K562 (cell line): ENCODE measurements at regions not wholly inside any gene's neighbourhood (a gene's known extent, or its start where the extent isn't known, plus 50 kb on each side); places are given as distances from the start of the nearest gene placed in this dataset.

Source experiments
- ATAC-seq: fragments of 200-7000 bp; cut with Tn5 transposase; 3 replicates; pipeline ENCODE4 v1.9.1; 2020; ENCODE audit warnings: moderate library complexity
- BruUV-seq: library from RNA; stranded (reverse); fragments of 400-500 nt; replicated peaks from 2 replicates; lab custom pipeline; 2021; lab: Mats Ljungman, UMichigan
- CTCF ChIA-PET: fragments of 300-600 bp; formaldehyde crosslinking; extraction: SDS; loops from one replicate; lab custom pipeline; 2021; ENCODE audit warnings: low intra/inter-chr PET ratio; lab: Yijun Ruan, JAX
- POLR2A ChIA-PET: fragments of 300-600, 350-650 bp; sonication (Branson Sonifier 250); formaldehyde crosslinking; extraction: SDS; loops from one replicate; lab custom pipeline; 2021; ENCODE audit warnings: antibody characterized with exemption, inconsistent platforms; lab: Yijun Ruan, JAX
- DNase-seq, 4 experiments: peaks; one replicate each; pipeline versions ENCODE4 v3.0.0 to v3.0.0-alpha.2; 2011 to 2018; ENCODE audit warnings: low spot score in 3 of 4, mixed read lengths in 3 of 4; ENCODE audit errors: extremely low read depth in 1 of 4
- FAIRE-seq: peaks from 2 replicates; lab custom pipeline; 2011; peaks lifted over from hg19 to GRCh38; lab: Jason Lieb, UNC
- H2AFZ ChIP-seq: 2 replicates; pipeline ENCODE4 v1.6.0; 2011; ENCODE audit warnings: low read depth, low read length, control low read depth, inconsistent platforms
- H3K27ac ChIP-seq: fragments of 200-600 bp; 3 replicates; pipeline ENCODE4 v1.8.0; 2011; ENCODE audit warnings: low read depth, mild to moderate bottlenecking, control low read depth, inconsistent platforms, low read length, moderate library complexity, mixed read lengths; ENCODE audit errors: extremely low read depth
- H3K27me3 ChIP-seq, 2 experiments: fragments of 300-600 bp in 1 of 2; 2 replicates in 1 of 2; 3 replicates in 1 of 2; pipeline versions ENCODE4 v1.6.0 to v1.8.0; 2011; ENCODE audit warnings: inconsistent platforms in 2 of 2, low read length in 2 of 2, mild to moderate bottlenecking in 1 of 2, mixed read lengths in 1 of 2, moderate library complexity in 1 of 2; ENCODE audit not compliant: control insufficient read depth in 2 of 2, insufficient read depth in 2 of 2
- H3K36me3 ChIP-seq: fragments of 300-600 bp; 3 replicates; pipeline ENCODE4 v1.8.0; 2011; ENCODE audit warnings: mild to moderate bottlenecking, low read length, inconsistent platforms; ENCODE audit not compliant: control insufficient read depth, insufficient read depth
- H3K4me1 ChIP-seq, 2 experiments: fragments of 200-600 bp in 1 of 2; replicated peaks in 1 of 2; 2 replicates in 1 of 2; 3 replicates in 1 of 2; pipeline versions ENCODE4 v1.5.1 to v1.8.0; 2011; ENCODE audit warnings: inconsistent platforms in 2 of 2, low read length in 2 of 2, mild to moderate bottlenecking in 1 of 2, mixed read lengths in 1 of 2, moderate library complexity in 1 of 2; ENCODE audit not compliant: control insufficient read depth in 2 of 2, insufficient read depth in 2 of 2
- H3K4me2 ChIP-seq: 2 replicates; pipeline ENCODE4 v1.6.1; 2011; ENCODE audit warnings: low read length, control low read depth, inconsistent platforms, mixed read lengths; ENCODE audit not compliant: insufficient read depth
- H3K4me3 ChIP-seq: fragments of 200-600 bp; sonication (generic), shearing (Covaris generic); 2 replicates; pipeline ENCODE4 v1.5.1; 2016; ENCODE audit warnings: control low read depth, inconsistent platforms
- H3K79me2 ChIP-seq: fragments of 200-600 bp; 3 replicates; pipeline ENCODE4 v1.8.0; 2011; ENCODE audit warnings: low read length, inconsistent platforms; ENCODE audit not compliant: control insufficient read depth, insufficient read depth
- H3K9ac ChIP-seq, 2 experiments: 2 replicates each; pipeline versions ENCODE4 v1.6.0 to v1.6.1; 2011; ENCODE audit warnings: low read depth in 2 of 2, low read length in 2 of 2, control low read depth in 1 of 2, inconsistent platforms in 1 of 2, mild to moderate bottlenecking in 1 of 2, mixed read lengths in 1 of 2; ENCODE audit not compliant: insufficient read depth in 1 of 2
- H3K9me1 ChIP-seq: one replicate; pipeline ENCODE4 v1.6.0; 2011; ENCODE audit warnings: inconsistent platforms, mild to moderate bottlenecking, low read length, moderate library complexity; ENCODE audit not compliant: control insufficient read depth, insufficient read depth
- H3K9me3 ChIP-seq: replicated peaks from 2 replicates; pipeline ENCODE4 v1.5.1; 2011; ENCODE audit warnings: low read depth, low read length, inconsistent platforms; ENCODE audit not compliant: control insufficient read depth, insufficient read depth
- H4K20me1 ChIP-seq: replicated peaks from 2 replicates; pipeline ENCODE4 v1.6.1; 2011; ENCODE audit warnings: low read length, inconsistent platforms, mixed read lengths; ENCODE audit not compliant: control insufficient read depth, insufficient read depth
- HNRNPL ChIP-seq: fragments of 200-400 bp; formaldehyde crosslinking; IDR thresholded peaks from 2 replicates; pipeline ENCODE4 v1.6.1; 2017; ENCODE audit warnings: low read depth, mild to moderate bottlenecking, low read length
- HNRNPLL ChIP-seq: fragments of 200-400 bp; formaldehyde crosslinking; IDR thresholded peaks from 2 replicates; pipeline ENCODE4 v1.6.1; 2017; ENCODE audit warnings: low read length, low read depth, mild to moderate bottlenecking; ENCODE audit not compliant: poor library complexity, severe bottlenecking
- MEIS2 ChIP-seq: fragments of 450-650 bp; IDR thresholded peaks from 2 replicates; pipeline ENCODE4 v1.6.1; 2014; ENCODE audit warnings: mild to moderate bottlenecking; ENCODE audit not compliant: partially characterized antibody
- MYC ChIP-seq, 2 experiments: fragments of 250-450 bp in 1 of 2; sonication (Bioruptor Pico) in 1 of 2; IDR thresholded peaks; 2 replicates each; pipeline versions ENCODE4 v1.5.1 to v1.6.1; 2012 to 2021; ENCODE audit warnings: low read depth in 2 of 2, borderline replicate concordance in 1 of 2, improper control_type of control experiment in 1 of 2, low read length in 1 of 2, mild to moderate bottlenecking in 1 of 2, moderate library complexity in 1 of 2
- POLR2AphosphoS2 ChIP-seq: IDR thresholded peaks from 2 replicates; pipeline ENCODE4 v1.6.1; 2012; ENCODE audit warnings: low read length, improper control_type of control experiment
- POLR2B ChIP-seq: fragments of 450-650 bp; IDR thresholded peaks from 2 replicates; pipeline ENCODE4 v1.6.1; 2018; ENCODE audit warnings: low read depth; ENCODE audit not compliant: partially characterized antibody
- RFX7 ChIP-seq: fragments of 250-450 bp; sonication (Bioruptor Pico); IDR thresholded peaks from 2 replicates; pipeline ENCODE4 v1.5.1; 2021; ENCODE audit warnings: mild to moderate bottlenecking
- RUNX1 ChIP-seq: sonication (generic); IDR thresholded peaks from 2 replicates; pipeline ENCODE4 v1.6.1; 2016; ENCODE audit warnings: antibody characterized with exemption, low read depth
- SMARCA4 ChIP-seq: fragments of 450-650 bp; IDR thresholded peaks from 2 replicates; pipeline ENCODE4 v1.6.1; 2016
- SNIP1 ChIP-seq: fragments of 450-650 bp; IDR thresholded peaks from 2 replicates; pipeline ENCODE4 v1.7.1; 2017; ENCODE audit warnings: low read depth, mild to moderate bottlenecking
- SRSF7 ChIP-seq: fragments of 200-400 bp; formaldehyde crosslinking; optimal IDR thresholded peaks from 2 replicates; pipeline ENCODE3; 2017; ENCODE audit warnings: mild to moderate bottlenecking, low read depth, low read length
- ZNF444 ChIP-seq: fragments of 250-450 bp; sonication (Bioruptor Pico); IDR thresholded peaks from 2 replicates; pipeline ENCODE4 v1.4.0; 2020; ENCODE audit warnings: mild to moderate bottlenecking, moderate library complexity
- WGBS: fragments of 100-300 bp; shearing (Covaris generic); methylation state at CpG from one replicate; pipeline ENCODE4 v1.1.6; 2016; ENCODE audit warnings: low coverage, mixed read lengths; ENCODE audit not compliant: insufficient coverage; ENCODE audit errors: missing lambda C conversion rate; 5-methylcytosine and 5-hydroxymethylcytosine counted together
- in situ Hi-C: fragments of 300-500 bp; cut with MboI; formaldehyde crosslinking; loops from 4 replicates; pipeline ENCODE4 v1.15.0; 2018; ENCODE audit warnings: inconsistent platforms, mixed read lengths
- intact Hi-C: fragments of 100-400 bp; cut with micrococcal nuclease; formaldehyde crosslinking; loops from 2 replicates; pipeline ENCODE4 v1.14.2; 2022
- TF ChIP-seq, protein P1 (sequence below): fragments of 450-650 bp; IDR thresholded peaks from 2 replicates; pipeline ENCODE4 v1.6.1; 2016; ENCODE audit warnings: antibody characterized with exemption

DNA sequence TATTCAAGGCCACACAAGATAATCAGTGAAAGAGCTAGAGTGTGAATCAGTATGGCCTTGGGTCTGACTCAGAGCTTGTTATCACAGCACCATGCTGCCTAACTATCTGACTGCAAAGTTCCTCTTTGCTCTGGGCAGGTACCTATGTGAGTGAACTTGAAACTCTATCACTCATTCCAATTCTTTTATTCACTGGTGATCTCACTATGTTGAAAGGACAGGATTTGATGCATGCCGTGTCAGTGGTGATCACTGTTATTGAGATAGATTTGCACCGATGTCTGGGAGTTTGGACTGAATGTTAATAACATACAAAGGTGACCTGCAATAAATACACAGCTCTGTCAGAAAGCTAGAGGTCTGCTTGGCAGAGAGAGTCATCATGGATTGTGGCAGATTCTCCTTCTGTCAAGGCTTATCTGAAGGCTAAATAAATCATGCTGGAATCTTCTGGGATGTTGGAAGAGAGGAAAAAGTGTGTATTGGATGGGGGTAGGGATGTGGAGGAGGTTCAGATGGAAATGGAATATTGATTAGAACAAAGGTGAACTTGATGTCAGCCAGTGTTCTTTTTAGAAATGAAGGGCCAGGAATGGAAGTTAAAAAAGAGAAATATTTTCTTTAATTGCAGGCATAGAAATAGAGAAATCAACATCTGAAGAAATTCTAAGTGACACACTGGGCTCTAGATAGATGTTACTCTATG, 91.8 kb upstream of the TNC start:
- Histone ChIP-seq H3K4me1 (no peaks in the 10 kb centered on the region), H3K79me2 (no peaks in the 10 kb centered on the region), H3K9ac (no peak overlapping the region)
- no peak for FAIRE-seq
- no TSS peak for BruUV-seq
- WGBS, result 0% methylated on average over 2 of the region's 2 CpGs
- no peak for TF ChIP-seq POLR2AphosphoS2
- TF ChIP-seq POLR2B, result no peak
- TF ChIP-seq, all 486 proteins: peak for 0
- Histone ChIP-seq H3K36me3 (no peaks in the 10 kb centered on the region), H4K20me1 (no peaks in the 10 kb centered on the region), H3K27ac (no peak overlapping the region), H3K9me3 (no peaks in the 10 kb centered on the region), H3K4me3 (no peak overlapping the region), H3K27me3 (no peaks in the 10 kb centered on the region), H3K9me1 (no peaks in the 10 kb centered on the region), H2AFZ (no peak overlapping the region), H3K4me2 (no peak overlapping the region)
- intact Hi-C loops (no loop called here), in situ Hi-C loops (no loop called here)
- DNase-seq, result no peak
- ATAC-seq, result no peak
- POLR2A ChIA-PET, result no interaction called here
- CTCF ChIA-PET, result no interaction called here

DNA sequence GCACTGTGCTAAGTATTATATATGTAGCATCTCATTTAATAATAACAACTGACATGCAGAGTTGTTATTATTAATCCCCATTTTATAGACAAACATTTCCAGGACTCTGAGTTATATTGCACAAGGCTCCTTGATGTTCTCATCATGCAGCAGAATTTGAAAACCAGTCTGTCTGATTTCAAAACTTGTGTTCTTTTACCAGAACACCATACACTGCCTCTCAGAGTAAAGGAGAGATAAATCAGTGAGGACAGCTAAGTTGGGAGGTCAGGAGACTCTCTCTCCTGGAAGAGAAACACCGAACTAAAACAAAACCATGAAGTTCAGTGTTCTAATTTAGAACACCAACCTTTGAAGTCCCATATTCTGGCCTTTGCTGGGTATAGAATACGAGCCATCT, 92.7 kb upstream of the TNC start:
- Histone ChIP-seq H3K9ac (no peak overlapping the region), H4K20me1 (no peaks in the 10 kb centered on the region), H3K4me1 (no peaks in the 10 kb centered on the region), H3K4me2 (no peak overlapping the region), H3K27me3 (no peaks in the 10 kb centered on the region), H2AFZ (no peak overlapping the region), H3K79me2 (no peaks in the 10 kb centered on the region), H3K27ac (no peak overlapping the region), H3K9me3 (no peaks in the 10 kb centered on the region), H3K36me3 (no peaks in the 10 kb centered on the region), H3K4me3 (no peak overlapping the region), H3K9me1 (no peaks in the 10 kb centered on the region)
- no TSS peak for BruUV-seq
- CTCF ChIA-PET, result no interaction called here
- DNase-seq, result no peak
- intact Hi-C loops, result no loop called here
- 0% methylated on average over 2 of the region's 2 CpGs for WGBS
- in situ Hi-C loops, result no loop called here
- POLR2A ChIA-PET, result no interaction called here
- no peak for ATAC-seq
- FAIRE-seq, result no peak
- TF ChIP-seq RUNX1, result no peak
- TF ChIP-seq, protein P1, sequence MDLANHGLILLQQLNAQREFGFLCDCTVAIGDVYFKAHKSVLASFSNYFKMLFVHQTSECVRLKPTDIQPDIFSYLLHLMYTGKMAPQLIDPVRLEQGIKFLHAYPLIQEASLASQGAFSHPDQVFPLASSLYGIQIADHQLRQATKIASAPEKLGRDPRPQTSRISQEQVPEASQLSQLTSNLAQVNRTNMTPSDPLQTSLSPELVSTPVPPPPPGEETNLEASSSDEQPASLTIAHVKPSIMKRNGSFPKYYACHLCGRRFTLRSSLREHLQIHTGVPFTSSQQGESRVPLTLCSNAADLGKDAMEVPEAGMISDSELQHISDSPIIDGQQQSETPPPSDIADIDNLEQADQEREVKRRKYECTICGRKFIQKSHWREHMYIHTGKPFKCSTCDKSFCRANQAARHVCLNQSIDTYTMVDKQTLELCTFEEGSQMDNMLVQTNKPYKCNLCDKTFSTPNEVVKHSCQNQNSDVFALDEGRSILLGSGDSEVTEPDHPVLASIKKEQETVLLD, result no peak
- TF ChIP-seq MYC (IDR thresholded peaks at IDR 0.05; ENCODE audit: low read depth, low read length), result no peak
- TF ChIP-seq MYC (CRISPR knock-in tag; IDR thresholded peaks at IDR 0.05; ENCODE audit: borderline replicate concordance, low read depth), result no peak
- TF ChIP-seq SNIP1, result no peak
- TF ChIP-seq SRSF7, result no peak
- TF ChIP-seq SMARCA4, result no peak
- TF ChIP-seq HNRNPL, result no peak
- TF ChIP-seq HNRNPLL, result no peak
- no peak for TF ChIP-seq MEIS2
- TF ChIP-seq ZNF444, result no peak
- no peak for TF ChIP-seq RFX7 (CRISPR knock-in tag)
